ENCODE measurements at regions not wholly inside any gene's neighbourhood (a gene's known extent, or its start where the extent isn't known, plus 50 kb on each side); places are given as distances from the start of the nearest gene placed in this dataset.
A peak's percentile ranks its signal among the peaks of the same experiment; 100 is the strongest.

DNA sequence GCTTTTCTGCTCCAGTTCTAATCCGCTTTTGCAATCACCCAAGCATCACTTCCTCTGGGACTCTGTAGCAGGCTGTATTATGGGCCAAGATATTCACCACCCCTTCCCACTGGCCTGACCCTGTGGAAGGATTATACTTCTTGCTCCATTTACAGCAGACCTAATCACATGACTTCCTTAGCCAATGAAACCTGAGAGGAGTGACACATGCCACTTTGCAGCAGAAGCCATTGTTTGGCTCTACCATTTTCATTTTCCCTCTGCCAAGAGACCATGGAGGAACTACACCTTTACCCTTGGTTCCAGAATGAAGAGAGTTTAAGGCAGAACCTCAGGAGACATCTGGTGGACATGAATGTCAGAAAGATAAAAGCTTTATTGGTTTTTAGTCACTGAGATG lies 134.9 kb upstream of the HSD17B12 start:
- DNase-seq (ENCODE audit: low read depth) = peak; percentile 16

- no peak for DNase-seq (ENCODE audit: low read depth)
These were observed 133.7 kb upstream of the HSD17B12 start for GRCh38 chr11:43546561-43547429.

- DNase-seq (ENCODE audit: low read depth) = no peak
These were observed 133.1 kb upstream of the HSD17B12 start for GRCh38 chr11:43547430-43547831.

GRCh38 chr11:43547889-43548381 lies 132.6 kb upstream of the HSD17B12 start:
- no peak for DNase-seq (ENCODE audit: low read depth)

GRCh38 chr11:43548916-43549315 lies 131.6 kb upstream of the HSD17B12 start:
- DNase-seq (ENCODE audit: low read depth) = no peak

GRCh38 chr11:43549624-43550023 lies 130.9 kb upstream of the HSD17B12 start:
- DNase-seq (ENCODE audit: low read depth) = no peak

DNA sequence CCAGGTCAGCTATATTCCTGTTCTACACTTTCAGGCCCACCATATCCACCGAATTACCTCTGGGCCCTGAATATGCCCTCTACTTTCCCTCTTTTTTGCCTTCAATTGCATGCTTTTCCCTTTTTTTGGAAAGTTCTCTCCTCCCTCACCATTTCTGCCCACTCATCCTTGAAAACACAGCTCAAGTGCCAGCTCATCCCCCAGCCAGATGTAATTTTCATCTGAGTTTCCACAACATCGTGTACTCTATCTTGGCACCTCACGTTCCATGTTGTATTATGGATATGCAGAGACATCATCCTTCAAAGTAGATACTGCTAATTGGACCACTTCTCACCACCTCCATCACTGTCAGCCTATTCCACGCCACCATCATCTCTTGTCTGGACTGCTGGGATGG lies 129.8 kb upstream of the HSD17B12 start:
- no peak for DNase-seq (ENCODE audit: low read depth)

GRCh38 chr11:43554148-43554473 lies 126.4 kb upstream of the HSD17B12 start:
- no peak for DNase-seq (ENCODE audit: low read depth)

DNA sequence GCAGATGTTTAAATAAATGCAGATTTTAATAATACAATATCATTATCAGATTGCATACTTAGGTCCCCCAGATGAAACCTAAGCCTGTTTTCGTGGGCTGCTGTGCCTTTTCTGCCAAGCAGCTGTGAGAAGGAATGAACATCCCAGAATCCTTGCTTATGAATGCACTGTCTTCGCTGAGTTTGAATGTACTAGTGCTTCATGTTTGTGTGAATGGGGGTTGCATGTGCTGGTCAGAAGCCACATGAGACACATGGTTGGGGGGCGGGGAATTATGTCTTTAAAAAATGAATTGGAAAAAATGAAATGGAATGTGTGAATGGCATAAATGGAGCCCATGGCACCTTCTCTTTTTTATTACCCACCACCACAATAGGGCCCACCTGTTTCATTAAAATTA lies 125.4 kb upstream of the HSD17B12 start:
- no peak for DNase-seq (ENCODE audit: low read depth)

DNA sequence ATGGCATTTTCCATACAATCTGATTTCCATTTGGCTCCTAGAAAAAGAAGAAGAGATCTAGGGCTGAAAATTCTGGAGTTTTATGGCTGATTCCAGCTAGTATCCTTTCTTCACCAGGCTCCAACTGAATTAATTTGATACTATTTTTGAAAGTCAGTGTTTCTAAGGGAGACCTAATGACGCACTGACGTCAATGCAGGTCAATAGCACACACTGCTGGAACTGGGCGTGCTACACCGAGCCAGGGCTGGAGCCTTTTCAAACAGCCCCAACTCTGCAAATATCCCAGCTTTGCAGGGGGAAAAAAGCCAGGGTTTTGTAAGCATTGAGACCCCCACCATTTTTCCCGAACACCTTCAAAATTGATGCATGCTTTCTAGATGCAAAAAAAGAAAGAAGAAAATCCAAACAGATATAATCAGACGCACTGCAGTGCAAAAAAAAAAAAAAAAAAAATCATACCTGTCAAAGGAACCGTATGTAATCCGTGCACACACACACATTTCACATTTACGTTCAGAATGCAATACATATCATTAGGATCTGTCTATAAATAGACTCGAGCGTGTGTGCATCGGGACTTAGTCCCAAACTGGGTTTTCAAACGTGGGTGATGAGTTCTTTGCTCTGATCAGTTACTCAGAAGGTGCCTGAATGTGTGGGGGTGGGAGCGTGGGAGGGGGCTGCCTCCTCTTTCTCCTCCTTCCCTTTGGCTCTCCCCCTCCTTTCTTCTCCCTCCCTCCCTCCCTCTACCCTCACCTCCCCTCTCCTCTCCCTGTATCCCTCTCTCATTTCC lies 124.5 kb upstream of the HSD17B12 start:
- DNase-seq (ENCODE audit: low read depth) = peak; percentile 53

GRCh38 chr11:43556612-43557375 lies 123.7 kb upstream of the HSD17B12 start:
- DNase-seq (ENCODE audit: low read depth) = no peak

DNA sequence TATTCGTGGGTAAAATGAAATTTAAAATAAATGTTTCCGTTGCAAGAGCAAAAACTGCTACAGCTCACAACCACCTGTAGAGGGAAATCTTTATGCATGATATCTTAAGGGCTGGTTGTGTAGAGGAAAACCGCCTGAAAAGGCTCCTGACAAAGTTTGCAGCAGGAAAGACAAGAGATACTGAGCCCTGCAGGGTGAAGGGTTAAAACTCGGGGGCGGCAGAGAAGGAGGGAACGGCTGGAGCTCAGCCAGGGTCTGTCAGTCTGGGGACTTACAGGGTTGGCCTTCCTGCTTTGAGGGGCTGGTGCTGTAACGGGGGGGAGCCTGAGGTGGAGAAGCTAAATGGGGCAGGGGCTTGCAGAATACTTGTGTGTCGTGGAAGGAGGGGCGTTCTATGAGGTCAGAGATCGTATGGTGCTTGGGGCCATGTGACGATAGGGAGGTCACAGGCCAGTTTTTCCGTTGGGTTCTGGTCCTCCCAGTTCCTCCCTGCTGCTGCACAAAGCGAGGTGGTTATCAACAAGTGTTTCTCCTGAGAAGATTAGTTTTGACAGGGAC lies 122.9 kb upstream of the HSD17B12 start:
- DNase-seq (ENCODE audit: low read depth) = no peak

GRCh38 chr11:43558146-43558545 lies 122.4 kb upstream of the HSD17B12 start:
- no peak for DNase-seq (ENCODE audit: low read depth)

- DNase-seq (ENCODE audit: low read depth) = no peak
These were observed 121.9 kb upstream of the HSD17B12 start for GRCh38 chr11:43558556-43559127.

GRCh38 chr11:43561832-43562231 lies 118.7 kb upstream of the HSD17B12 start:
- DNase-seq (ENCODE audit: low read depth) = no peak

- peak; percentile 54 for DNase-seq (ENCODE audit: low read depth)
These were observed 113.1 kb upstream of the HSD17B12 start for GRCh38 chr11:43567396-43567975.

GRCh38 chr11:43573233-43573632 lies 107.3 kb upstream of the HSD17B12 start:
- peak; percentile 37 for DNase-seq (ENCODE audit: low read depth)

GRCh38 chr11:43573873-43574272 lies 106.7 kb upstream of the HSD17B12 start:
- no peak for DNase-seq (ENCODE audit: low read depth)

GRCh38 chr11:43574411-43574810 lies 106.1 kb upstream of the HSD17B12 start:
- DNase-seq (ENCODE audit: low read depth) = no peak

DNA sequence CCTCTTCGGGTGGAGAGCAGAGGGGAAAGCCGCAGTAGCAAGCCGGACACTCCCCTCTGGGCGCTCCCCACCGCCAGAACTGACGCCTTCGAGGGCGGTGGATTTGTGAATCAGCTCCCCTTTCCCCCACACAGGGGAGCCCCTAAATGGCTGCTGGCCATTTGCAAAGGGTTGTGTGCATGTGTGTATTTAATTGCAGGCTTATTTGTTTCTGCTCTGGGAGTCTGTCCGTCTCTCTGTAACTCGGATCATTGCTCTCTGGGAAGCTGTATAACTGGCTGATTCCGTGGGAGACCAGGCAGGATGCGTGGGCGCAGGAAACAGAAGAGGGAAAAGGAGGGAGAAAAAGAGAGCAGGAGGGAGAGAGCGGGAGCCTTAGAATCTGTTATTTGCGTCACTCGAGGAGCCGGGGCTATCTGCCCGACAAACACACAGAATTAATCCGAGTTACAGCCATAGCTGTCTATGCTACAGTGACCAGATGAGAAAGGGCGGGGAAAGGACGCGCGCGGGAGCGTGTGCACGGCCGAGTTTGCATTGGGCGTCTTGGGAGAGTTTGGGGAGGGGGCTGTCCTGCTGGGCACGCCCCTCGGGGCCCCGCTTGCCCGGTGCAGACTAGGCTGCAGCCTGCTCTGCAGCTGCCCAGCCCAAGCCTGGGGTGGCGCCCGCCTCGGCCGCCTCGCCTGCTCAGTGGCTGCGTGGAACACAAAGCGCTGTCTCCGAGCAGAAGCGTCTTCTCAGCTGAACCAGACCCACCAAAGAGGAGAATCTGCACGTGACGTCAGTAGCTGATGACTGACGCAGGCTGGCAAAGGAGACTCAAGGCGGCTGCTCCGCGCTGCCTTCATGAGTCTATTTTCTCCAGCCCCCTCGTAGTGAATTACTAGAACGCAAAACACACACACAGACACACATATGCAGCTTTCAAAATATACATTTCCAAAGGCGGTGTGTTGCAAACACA lies 105.3 kb upstream of the HSD17B12 start:
- DNase-seq (ENCODE audit: low read depth) = peak; percentile 61

All from iris pigment epithelial cell (primary cell).